ENCODE measurements at regions not wholly inside any gene's neighbourhood (a gene's known extent, or its start where the extent isn't known, plus 50 kb on each side); places are given as distances from the start of the nearest gene placed in this dataset.

DNA sequence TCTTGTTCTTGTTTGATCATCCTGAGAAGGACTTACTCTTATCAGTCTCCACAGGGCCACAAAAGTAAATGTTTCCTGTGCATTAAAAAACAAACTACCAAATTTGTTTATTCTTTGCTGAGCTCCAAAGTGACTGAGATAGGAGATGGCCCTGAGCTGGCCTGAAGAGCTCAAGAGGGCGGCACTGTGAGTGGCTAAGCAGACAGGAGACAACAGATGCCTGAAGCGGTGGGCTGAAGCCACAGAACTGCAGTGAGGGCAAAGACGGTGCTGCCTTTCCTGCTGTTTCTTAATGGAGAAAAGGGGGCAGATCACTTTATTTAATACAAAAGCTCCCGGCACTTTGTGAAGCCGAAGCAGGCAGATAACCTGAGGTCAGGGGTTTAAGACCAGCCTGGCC is 379.6 kb downstream of the ARL4A start:
- H3K36me3 ChIP-seq (ENCODE audit: insufficient read depth): no peaks in the 10 kb centered on the region
- TF ChIP-seq CTCF (conservative IDR thresholded peaks at IDR 0.05; ENCODE audit: low read depth, low read length): no peak
- H3K4me2 ChIP-seq: no peak overlapping the region
- no peaks in the 10 kb centered on the region for H3K27me3 ChIP-seq (ENCODE audit: insufficient read depth, low read depth)
- H4K20me1 ChIP-seq (ENCODE audit: insufficient read depth): no peaks in the 10 kb centered on the region
- no peaks in the 10 kb centered on the region for H3K4me1 ChIP-seq (ENCODE audit: low read depth, poor library complexity, severe bottlenecking)
- no peak overlapping the region for H2AFZ ChIP-seq (ENCODE audit: low read depth)
- H3K4me3 ChIP-seq (IDR thresholded peaks at IDR 0.05; ENCODE audit: insufficient read depth, low read depth, low read length): no peak overlapping the region
- no peaks in the 10 kb centered on the region for H3K79me2 ChIP-seq (ENCODE audit: insufficient read depth, low read depth)
- H3K9ac ChIP-seq: no peak overlapping the region
- H3K27ac ChIP-seq: no peak overlapping the region

- no peaks in the 10 kb centered on the region for H3K4me1 ChIP-seq (ENCODE audit: low read depth, poor library complexity, severe bottlenecking)
- H2AFZ ChIP-seq (ENCODE audit: low read depth): no peak overlapping the region
- no peaks in the 10 kb centered on the region for H4K20me1 ChIP-seq (ENCODE audit: insufficient read depth)
- H3K4me3 ChIP-seq (IDR thresholded peaks at IDR 0.05; ENCODE audit: insufficient read depth, low read depth, low read length): no peak overlapping the region
- H3K27ac ChIP-seq: no peak overlapping the region
- no peaks in the 10 kb centered on the region for H3K79me2 ChIP-seq (ENCODE audit: insufficient read depth, low read depth)
- H3K4me2 ChIP-seq: no peak overlapping the region
- H3K27me3 ChIP-seq (ENCODE audit: insufficient read depth, low read depth): no peaks in the 10 kb centered on the region
- TF ChIP-seq CTCF (conservative IDR thresholded peaks at IDR 0.05; ENCODE audit: low read depth, low read length): no peak
- H3K9ac ChIP-seq: no peak overlapping the region
- no peaks in the 10 kb centered on the region for H3K36me3 ChIP-seq (ENCODE audit: insufficient read depth)
Measured at GRCh38 chr7:13068032-13068431, 380.6 kb downstream of the ARL4A start.

DNA sequence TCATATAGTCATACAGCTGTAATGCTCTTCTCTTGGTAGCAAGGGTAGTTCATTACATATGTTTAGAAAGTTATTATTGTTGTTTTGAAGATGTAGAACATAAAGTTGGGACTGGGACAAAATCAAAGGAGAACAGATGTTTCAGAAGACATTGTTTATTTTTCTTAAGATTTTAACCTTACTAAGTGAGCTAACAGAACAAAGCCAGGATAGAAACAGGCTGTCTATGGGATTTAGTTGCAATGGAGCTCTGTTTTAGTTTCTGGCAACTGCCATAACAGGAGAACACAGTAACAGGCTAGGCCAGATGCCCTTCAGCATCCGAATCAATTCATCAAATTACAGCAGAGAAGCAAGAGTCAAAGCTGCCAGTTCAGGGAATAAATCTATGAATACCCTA is 382.4 kb downstream of the ARL4A start:
- Histone ChIP-seq H3K4me2 (no peak overlapping the region), H3K27me3 (ENCODE audit: insufficient read depth, low read depth) (no peaks in the 10 kb centered on the region), H3K36me3 (ENCODE audit: insufficient read depth) (no peaks in the 10 kb centered on the region), H3K79me2 (ENCODE audit: insufficient read depth, low read depth) (no peaks in the 10 kb centered on the region), H2AFZ (ENCODE audit: low read depth) (no peak overlapping the region), H3K4me3 (IDR thresholded peaks at IDR 0.05; ENCODE audit: insufficient read depth, low read depth, low read length) (no peak overlapping the region), H3K27ac (no peak overlapping the region), H3K4me1 (ENCODE audit: low read depth, poor library complexity, severe bottlenecking) (no peaks in the 10 kb centered on the region), H4K20me1 (ENCODE audit: insufficient read depth) (no peaks in the 10 kb centered on the region), H3K9ac (no peak overlapping the region)
- TF ChIP-seq CTCF (conservative IDR thresholded peaks at IDR 0.05; ENCODE audit: low read depth, low read length): no peak

- no peaks in the 10 kb centered on the region for H3K4me1 ChIP-seq (ENCODE audit: low read depth, poor library complexity, severe bottlenecking)
Measured at GRCh38 chr7:13072014-13072413, 384.6 kb downstream of the ARL4A start.

More at GRCh38 chr7:13072014-13072413, 384.6 kb downstream of the ARL4A start:
- Histone ChIP-seq H3K4me3 (IDR thresholded peaks at IDR 0.05; ENCODE audit: insufficient read depth, low read depth, low read length) (no peak overlapping the region), H3K27me3 (ENCODE audit: insufficient read depth, low read depth) (no peaks in the 10 kb centered on the region), H3K79me2 (ENCODE audit: insufficient read depth, low read depth) (no peaks in the 10 kb centered on the region), H2AFZ (ENCODE audit: low read depth) (no peak overlapping the region), H3K4me2 (no peak overlapping the region), H3K9ac (no peak overlapping the region), H4K20me1 (ENCODE audit: insufficient read depth) (no peaks in the 10 kb centered on the region), H3K36me3 (ENCODE audit: insufficient read depth) (no peaks in the 10 kb centered on the region), H3K27ac (no peak overlapping the region)
- no peak for TF ChIP-seq CTCF (conservative IDR thresholded peaks at IDR 0.05; ENCODE audit: low read depth, low read length)

Data from KMS-11 (cell line).